SU-DHL-6 (cell line): ENCODE measurements at regions not wholly inside any gene's neighbourhood (a gene's known extent, or its start where the extent isn't known, plus 50 kb on each side); places are given as distances from the start of the nearest gene placed in this dataset.

ENCODE experiments used
- EZH2phosphoT487 ChIP-seq: fragments of 200-600 bp; sonication (generic), shearing (Covaris generic); conservative IDR thresholded peaks from 2 replicates; pipeline ENCODE4 v1.6.1; 2018; ENCODE audit warnings: mild to moderate bottlenecking, antibody characterized with exemption, low read length, moderate library complexity, mixed read lengths
- TF ChIP-seq, protein P1 (sequence below): fragments of 200-600 bp; sonication (generic); IDR thresholded peaks from one replicate; pipeline ENCODE4 v1.5.1; 2017; ENCODE audit warnings: antibody characterized with exemption, mild to moderate bottlenecking, low read length, moderate library complexity; ENCODE audit not compliant: insufficient read depth, poor library complexity, severe bottlenecking

DNA sequence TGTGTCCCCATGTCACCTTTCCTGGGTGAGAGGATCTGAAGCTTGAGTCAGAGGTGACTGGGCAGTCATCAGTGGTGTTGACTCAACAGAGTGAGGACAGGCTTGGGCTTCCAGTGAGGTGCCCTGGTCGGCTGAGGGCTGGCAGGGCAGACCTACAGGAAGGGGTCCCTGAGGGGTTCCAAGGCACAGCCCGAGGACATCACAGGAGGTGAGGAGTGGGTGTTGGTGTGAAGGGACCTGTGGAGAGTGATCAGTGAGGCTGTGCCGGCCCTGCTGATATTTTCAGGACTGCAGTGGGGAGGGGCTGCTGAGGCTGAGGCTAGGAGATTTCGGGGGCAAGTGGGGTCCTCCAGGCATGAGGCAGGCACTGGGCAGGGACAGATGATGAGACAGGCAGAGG is 545.5 kb downstream of the TCERG1L start:
- TF ChIP-seq, protein P1, sequence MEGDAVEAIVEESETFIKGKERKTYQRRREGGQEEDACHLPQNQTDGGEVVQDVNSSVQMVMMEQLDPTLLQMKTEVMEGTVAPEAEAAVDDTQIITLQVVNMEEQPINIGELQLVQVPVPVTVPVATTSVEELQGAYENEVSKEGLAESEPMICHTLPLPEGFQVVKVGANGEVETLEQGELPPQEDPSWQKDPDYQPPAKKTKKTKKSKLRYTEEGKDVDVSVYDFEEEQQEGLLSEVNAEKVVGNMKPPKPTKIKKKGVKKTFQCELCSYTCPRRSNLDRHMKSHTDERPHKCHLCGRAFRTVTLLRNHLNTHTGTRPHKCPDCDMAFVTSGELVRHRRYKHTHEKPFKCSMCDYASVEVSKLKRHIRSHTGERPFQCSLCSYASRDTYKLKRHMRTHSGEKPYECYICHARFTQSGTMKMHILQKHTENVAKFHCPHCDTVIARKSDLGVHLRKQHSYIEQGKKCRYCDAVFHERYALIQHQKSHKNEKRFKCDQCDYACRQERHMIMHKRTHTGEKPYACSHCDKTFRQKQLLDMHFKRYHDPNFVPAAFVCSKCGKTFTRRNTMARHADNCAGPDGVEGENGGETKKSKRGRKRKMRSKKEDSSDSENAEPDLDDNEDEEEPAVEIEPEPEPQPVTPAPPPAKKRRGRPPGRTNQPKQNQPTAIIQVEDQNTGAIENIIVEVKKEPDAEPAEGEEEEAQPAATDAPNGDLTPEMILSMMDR = no peak
- no peak for TF ChIP-seq EZH2phosphoT487
